GM12891 (cell line): ENCODE measurements at regions not wholly inside any gene's neighbourhood (a gene's known extent, or its start where the extent isn't known, plus 50 kb on each side); places are given as distances from the start of the nearest gene placed in this dataset.

ENCODE experiments used
- POLR2A ChIP-seq: IDR thresholded peaks from 2 replicates; pipeline ENCODE4 v1.6.1; 2011; ENCODE audit warnings: low read depth, low read length, control low read depth
- POLR2AphosphoS5 ChIP-seq: IDR thresholded peaks from 2 replicates; pipeline ENCODE4 v1.6.1; 2011; ENCODE audit warnings: low read depth, low read length, control low read depth

GRCh38 chr1:173414539-173415226 is 62.5 kb upstream of the PRDX6 start:
- TF ChIP-seq POLR2A (no peak), POLR2AphosphoS5 (no peak)
